Astrocyte (in vitro differentiated cells and primary cell): ENCODE measurements at regions not wholly inside any gene's neighbourhood (a gene's known extent, or its start where the extent isn't known, plus 50 kb on each side); places are given as distances from the start of the nearest gene placed in this dataset.

Experiments
- CTCF ChIP-seq: IDR thresholded peaks from 2 replicates; pipeline ENCODE4 v1.5.1; 2011; ENCODE audit warnings: low read depth, mild to moderate bottlenecking, inconsistent platforms, low read length, moderate library complexity; ENCODE audit not compliant: insufficient read depth
- EZH2 ChIP-seq: IDR thresholded peaks from 2 replicates; pipeline ENCODE4 v1.6.1; 2012; ENCODE audit warnings: mild to moderate bottlenecking, low read length, inconsistent platforms; ENCODE audit not compliant: insufficient read depth

DNA sequence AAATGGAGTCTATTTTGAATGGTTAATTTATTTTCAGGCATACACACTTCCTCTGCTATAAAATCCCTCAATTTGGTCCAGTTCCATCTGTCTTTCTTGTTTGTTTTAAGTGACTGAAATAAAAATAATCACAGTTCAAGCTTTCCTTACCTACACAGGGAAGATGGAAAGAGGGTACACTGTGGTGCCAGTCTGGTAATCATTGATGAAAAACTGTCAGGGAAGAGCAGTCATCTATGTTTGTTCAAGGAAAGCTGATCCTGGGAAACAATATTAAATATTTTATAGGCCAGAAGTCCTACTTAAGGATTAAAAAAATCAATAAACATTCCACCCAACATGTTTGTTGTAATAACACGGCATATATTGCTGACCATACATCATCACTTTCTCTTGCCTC, 115.2 kb upstream of the KCNMB2 start:
- TF ChIP-seq EZH2 = no peak
- no peak for TF ChIP-seq CTCF
